ENCODE measurements at regions not wholly inside any gene's neighbourhood (a gene's known extent, or its start where the extent isn't known, plus 50 kb on each side); places are given as distances from the start of the nearest gene placed in this dataset.
A peak's percentile ranks its signal among the peaks of the same experiment; 100 is the strongest.

- Histone ChIP-seq H3K36me3 (no peaks in the 10 kb centered on the region), H3K4me1 (no peaks in the 10 kb centered on the region), H3K27me3 (no peaks in the 10 kb centered on the region), H3K27ac (no peak overlapping the region), H3K4me3 (no peak overlapping the region), H3K9me3 (peaks cover 2% of the 10 kb centered on the region)
- no peak for DNase-seq (ENCODE audit: low spot score in 2 of 2)
- WGBS = 81% methylated on average over 8 of the region's 8 CpGs
- no peak for TF ChIP-seq POLR2AphosphoS5 (IDR thresholded peaks at IDR 0.05)
- no peak for TF ChIP-seq CTCF (IDR thresholded peaks at IDR 0.05)
Observed at GRCh38 chr10:105807935-105808587, 1167.0 kb downstream of the SORCS3 start.

- Histone ChIP-seq H3K27ac (no peak overlapping the region), H3K27me3 (no peaks in the 10 kb centered on the region), H3K4me1 (no peaks in the 10 kb centered on the region), H3K9me3 (no peaks in the 10 kb centered on the region), H3K4me3 (no peak overlapping the region), H3K36me3 (no peaks in the 10 kb centered on the region)
- TF ChIP-seq EP300 (IDR thresholded peaks at IDR 0.05) (no peak), CTCF (IDR thresholded peaks at IDR 0.05) (no peak), POLR2AphosphoS5 (IDR thresholded peaks at IDR 0.05) (no peak), POLR2A (IDR thresholded peaks at IDR 0.05) (no peak)
- DNase-seq (ENCODE audit: low spot score in 2 of 2) = no peak
- 44% methylated on average over 2 of the region's 2 CpGs for WGBS
Observed at GRCh38 chr10:105803206-105803605, 1162.1 kb downstream of the SORCS3 start.

GRCh38 chr10:105800641-105801040 lies 1159.6 kb downstream of the SORCS3 start:
- no peak overlapping the region for H3K4me3 ChIP-seq
- no peak for DNase-seq (ENCODE audit: low spot score in 2 of 2)
- no peaks in the 10 kb centered on the region for H3K36me3 ChIP-seq
- no peaks in the 10 kb centered on the region for H3K9me3 ChIP-seq
- H3K27ac ChIP-seq = no peak overlapping the region
- H3K27me3 ChIP-seq = no peaks in the 10 kb centered on the region
- 71% methylated on average over 1 of the region's 1 CpG for WGBS
- no peaks in the 10 kb centered on the region for H3K4me1 ChIP-seq
- no peak for TF ChIP-seq POLR2A (IDR thresholded peaks at IDR 0.05)
- no peak for TF ChIP-seq EP300 (IDR thresholded peaks at IDR 0.05)
- TF ChIP-seq CTCF (IDR thresholded peaks at IDR 0.05) = no peak
- no peak for TF ChIP-seq POLR2AphosphoS5 (IDR thresholded peaks at IDR 0.05)

GRCh38 chr10:105798328-105798889 lies 1157.3 kb downstream of the SORCS3 start:
- Histone ChIP-seq H3K36me3 (no peaks in the 10 kb centered on the region), H3K27ac (no peak overlapping the region), H3K4me3 (no peak overlapping the region), H3K4me1 (no peaks in the 10 kb centered on the region), H3K27me3 (no peaks in the 10 kb centered on the region), H3K9me3 (no peaks in the 10 kb centered on the region)
- TF ChIP-seq CTCF (IDR thresholded peaks at IDR 0.05) (no peak), POLR2A (IDR thresholded peaks at IDR 0.05) (no peak), EP300 (IDR thresholded peaks at IDR 0.05) (no peak), POLR2AphosphoS5 (IDR thresholded peaks at IDR 0.05) (no peak)
- 82% methylated on average over 3 of the region's 3 CpGs for WGBS
- DNase-seq (ENCODE audit: low spot score in 2 of 2) = no peak

- no peaks in the 10 kb centered on the region for H3K9me3 ChIP-seq
- WGBS = 58% methylated on average over 6 of the region's 6 CpGs
- no peaks in the 10 kb centered on the region for H3K36me3 ChIP-seq
- TF ChIP-seq POLR2A (IDR thresholded peaks at IDR 0.05) (no peak), CTCF (IDR thresholded peaks at IDR 0.05) (peak in 1 of 2 donors; percentile 21)
- no peak overlapping the region for H3K27ac ChIP-seq
- H3K27me3 ChIP-seq = no peaks in the 10 kb centered on the region
- H3K4me1 ChIP-seq = no peaks in the 10 kb centered on the region
- H3K4me3 ChIP-seq = no peak overlapping the region
- no peak for DNase-seq (ENCODE audit: low spot score in 2 of 2)
Observed at GRCh38 chr10:105797234-105797890, 1156.3 kb downstream of the SORCS3 start.

Measured in suprapubic skin (tissue), 4 donors.